OCI-LY3 (cell line): ENCODE measurements at regions not wholly inside any gene's neighbourhood (a gene's known extent, or its start where the extent isn't known, plus 50 kb on each side); places are given as distances from the start of the nearest gene placed in this dataset.

Source experiments
- H2AFZ ChIP-seq: fragments of 200-600, 300-600 bp; shearing (Covaris generic); 2 replicates; pipeline ENCODE4 v1.6.0; 2014; ENCODE audit warnings: antibody characterized with exemption, low read depth, low read length
- H3K27ac ChIP-seq: fragments of 200-600, 300-600 bp; sonication (generic); 2 replicates; pipeline ENCODE4 v1.5.1; 2014; ENCODE audit warnings: mild to moderate bottlenecking, low read length, moderate library complexity, mixed read lengths
- H3K27me3 ChIP-seq: fragments of 200-600, 300-600 bp; sonication (generic); 2 replicates; pipeline ENCODE4 v1.6.1; 2014; ENCODE audit warnings: low read depth, low read length, mixed read lengths
- H3K36me3 ChIP-seq: fragments of 200-600, 300-600 bp; sonication (generic); replicated peaks from 2 replicates; pipeline ENCODE3; 2014; ENCODE audit warnings: low read depth, low read length, mixed read lengths
- H3K4me1 ChIP-seq: fragments of 300-600, 200-600 bp; sonication (generic); 2 replicates; pipeline ENCODE4 v1.6.1; 2014; ENCODE audit warnings: low read length, mixed read lengths
- H3K4me2 ChIP-seq: fragments of 200-600, 300-600 bp; sonication (generic); 2 replicates; pipeline ENCODE4 v1.6.1; 2014; ENCODE audit warnings: low read length, mixed read lengths
- H3K4me3 ChIP-seq: fragments of 300-600, 200-600 bp; sonication (generic); 2 replicates; pipeline ENCODE4 v1.5.1; 2014; ENCODE audit warnings: antibody characterized with exemption, mild to moderate bottlenecking, low read length, moderate library complexity
- H3K79me2 ChIP-seq: fragments of 300-600, 200-600 bp; shearing (Covaris generic); 2 replicates; pipeline ENCODE4 v1.6.1; 2014; ENCODE audit warnings: mild to moderate bottlenecking, low read length, mixed read lengths
- H3K9ac ChIP-seq: fragments of 300-600, 200-600 bp; shearing (Covaris generic); 2 replicates; pipeline ENCODE4 v1.6.0; 2014; ENCODE audit warnings: mild to moderate bottlenecking, low read length, moderate library complexity
- H3K9me3 ChIP-seq: fragments of 200-600, 300-600 bp; shearing (Covaris generic); 2 replicates; pipeline ENCODE4 v1.6.1; 2014; ENCODE audit warnings: low read length, mixed read lengths; ENCODE audit not compliant: insufficient read depth
- H4K20me1 ChIP-seq: fragments of 200-600, 300-600 bp; sonication (generic); 2 replicates; pipeline ENCODE4 v1.6.1; 2016; ENCODE audit warnings: low read length, mixed read lengths; ENCODE audit not compliant: insufficient read depth
- CTCF ChIP-seq: fragments of 200-600, 300-600 bp; sonication (generic); IDR thresholded peaks from 2 replicates; pipeline ENCODE4 v1.5.1; 2014; ENCODE audit warnings: antibody characterized with exemption, low read length, low read depth
- EZH2phosphoT487 ChIP-seq: fragments of 200-600 bp; shearing (Covaris generic); IDR thresholded peaks from 2 replicates; pipeline ENCODE4 v1.6.1; 2018; ENCODE audit warnings: antibody characterized with exemption, mixed run types, low read depth

GRCh38 chr22:34122042-34122441 is 201.8 kb upstream of the LARGE1 start:
- H2AFZ ChIP-seq = no peak overlapping the region
- H3K4me3 ChIP-seq = no peak overlapping the region
- TF ChIP-seq EZH2phosphoT487 = no peak
- TF ChIP-seq CTCF = no peak
- peaks cover 25% of the 10 kb centered on the region; the same call in 1 of the 2 replicates for H3K27me3 ChIP-seq
- H3K36me3 ChIP-seq = no peaks in the 10 kb centered on the region
- H3K4me2 ChIP-seq = no peak overlapping the region
- no peaks in the 10 kb centered on the region for H3K9me3 ChIP-seq
- H3K4me1 ChIP-seq = no peaks in the 10 kb centered on the region
- no peak overlapping the region for H3K9ac ChIP-seq
- H3K79me2 ChIP-seq = no peaks in the 10 kb centered on the region
- no peaks in the 10 kb centered on the region for H4K20me1 ChIP-seq
- H3K27ac ChIP-seq = no peak overlapping the region

DNA sequence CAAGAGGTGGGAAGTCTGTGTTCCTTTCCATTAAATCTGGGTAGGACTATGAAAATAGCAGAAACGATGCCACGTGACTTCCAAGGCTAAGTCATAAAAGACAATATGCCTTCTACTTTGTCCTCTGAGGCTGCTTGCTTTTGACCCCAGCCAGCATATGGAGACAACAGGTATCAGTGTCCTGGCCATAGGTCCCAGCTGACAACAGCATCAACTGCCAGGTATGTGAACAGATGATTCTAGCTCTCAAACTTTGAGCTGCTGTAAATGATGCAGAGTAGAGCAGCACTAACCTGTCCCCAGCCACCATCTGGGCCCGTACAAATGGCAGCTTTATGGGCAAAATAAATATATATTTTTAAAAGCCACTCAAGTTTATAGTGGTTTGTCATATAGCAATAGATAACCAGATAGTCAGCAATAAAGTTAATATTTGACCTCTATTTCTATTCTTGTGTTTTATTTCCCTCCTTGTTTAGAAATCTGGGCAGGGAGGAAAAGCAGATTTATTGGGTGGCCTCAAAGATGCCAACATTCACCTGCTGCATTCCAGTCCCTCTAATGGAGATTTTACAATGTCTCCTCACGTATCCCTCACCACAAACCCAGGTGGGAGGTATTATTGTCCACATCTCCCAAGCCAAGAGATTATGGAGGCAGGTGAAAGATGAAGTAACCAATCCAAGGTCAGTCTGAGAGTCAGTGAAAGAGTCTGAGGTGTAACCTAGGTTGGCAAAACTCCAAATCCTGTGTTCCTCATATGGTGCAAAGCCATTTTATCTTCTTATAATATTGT is 209.6 kb upstream of the LARGE1 start:
- Histone ChIP-seq H3K9ac (no peak overlapping the region), H2AFZ (no peak overlapping the region), H3K4me1 (no peaks in the 10 kb centered on the region), H3K4me2 (no peak overlapping the region), H3K79me2 (no peaks in the 10 kb centered on the region), H3K27me3 (peaks cover 42% of the 10 kb centered on the region), H3K27ac (no peak overlapping the region), H3K9me3 (no peaks in the 10 kb centered on the region), H3K36me3 (no peaks in the 10 kb centered on the region), H4K20me1 (no peaks in the 10 kb centered on the region), H3K4me3 (no peak overlapping the region)
- no peak for TF ChIP-seq CTCF
- TF ChIP-seq EZH2phosphoT487 = no peak

DNA sequence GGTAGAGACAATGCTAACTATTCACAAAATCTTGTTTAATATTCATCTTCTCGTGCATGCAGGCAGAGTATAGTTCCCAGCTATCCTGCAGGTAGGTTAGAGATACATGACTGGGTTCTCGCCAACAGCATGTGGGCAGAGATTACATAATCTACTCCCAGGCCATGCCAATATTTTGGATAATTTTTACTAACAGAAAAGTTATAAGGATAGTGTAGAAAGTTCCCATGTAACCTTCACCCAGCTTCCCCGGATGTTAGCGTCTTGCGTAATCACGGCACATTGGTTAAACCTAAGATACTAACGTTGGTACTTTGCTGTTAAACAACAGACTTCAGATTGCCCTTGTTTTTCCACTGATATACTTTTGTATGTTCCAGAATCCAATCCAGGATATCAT is 215.5 kb upstream of the LARGE1 start:
- TF ChIP-seq EZH2phosphoT487 (no peak), CTCF (no peak)
- Histone ChIP-seq H3K9ac (no peak overlapping the region), H2AFZ (no peak overlapping the region), H3K79me2 (no peaks in the 10 kb centered on the region), H3K4me1 (no peaks in the 10 kb centered on the region), H3K9me3 (no peaks in the 10 kb centered on the region), H3K27me3 (peaks cover 34% of the 10 kb centered on the region), H4K20me1 (no peaks in the 10 kb centered on the region), H3K27ac (no peak overlapping the region), H3K4me3 (no peak overlapping the region), H3K36me3 (no peaks in the 10 kb centered on the region), H3K4me2 (no peak overlapping the region)

GRCh38 chr22:34150023-34150422 is 229.7 kb upstream of the LARGE1 start:
- Histone ChIP-seq H3K36me3 (no peaks in the 10 kb centered on the region), H4K20me1 (no peaks in the 10 kb centered on the region), H2AFZ (no peak overlapping the region), H3K4me1 (no peaks in the 10 kb centered on the region), H3K27me3 (peaks cover 2% of the 10 kb centered on the region; the same call in 1 of the 2 replicates), H3K27ac (no peak overlapping the region), H3K4me2 (no peak overlapping the region), H3K9me3 (peaks cover 2% of the 10 kb centered on the region; the same call in 1 of the 2 replicates), H3K9ac (no peak overlapping the region), H3K79me2 (no peaks in the 10 kb centered on the region), H3K4me3 (no peak overlapping the region)
- TF ChIP-seq EZH2phosphoT487 (no peak), CTCF (no peak)
